ENCODE measurements at regions not wholly inside any gene's neighbourhood (a gene's known extent, or its start where the extent isn't known, plus 50 kb on each side); places are given as distances from the start of the nearest gene placed in this dataset.

DNA sequence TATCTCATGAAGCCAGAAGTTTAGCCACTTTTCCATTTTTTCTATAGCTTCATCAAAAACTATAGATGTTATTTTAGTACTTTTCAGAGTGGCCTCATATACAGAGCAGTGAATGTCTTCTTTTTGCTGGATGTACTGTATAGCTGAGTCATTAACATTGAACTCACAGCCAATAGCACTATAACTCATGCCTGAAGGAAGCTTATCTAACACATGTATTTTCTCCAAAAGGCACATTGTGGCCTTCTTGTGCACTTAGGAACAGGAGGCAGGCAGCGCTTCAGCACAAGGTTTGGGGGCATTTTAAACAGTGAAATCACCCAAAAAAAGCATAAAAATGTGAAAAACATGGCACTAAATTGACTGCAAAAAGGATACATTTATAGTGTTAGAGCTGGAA, 336.8 kb upstream of the TMTC1 start:
- no peak for TF ChIP-seq POLR2AphosphoS5 (IDR thresholded peaks at IDR 0.05)
- WGBS, 5 donors: 63 to 95% (median 75%) methylated on average over 1 of the region's 1 CpG
- H3K27ac ChIP-seq: no peak overlapping the region
- H3K4me1 ChIP-seq: no peaks in the 10 kb centered on the region
- no peaks in the 10 kb centered on the region for H3K27me3 ChIP-seq (replicated peaks in 1 of 7)
- intact Hi-C loops (cut with DNase I; ENCODE audit: low total_unique reads): no loop called here
- H3K36me3 ChIP-seq: no peaks in the 10 kb centered on the region
- H3K4me3 ChIP-seq: no peak overlapping the region
- DNase-seq: no peak
- H3K9me3 ChIP-seq: peaks cover 0 to 55% (median 11%) of the 10 kb centered on the region in 8 donors

DNA sequence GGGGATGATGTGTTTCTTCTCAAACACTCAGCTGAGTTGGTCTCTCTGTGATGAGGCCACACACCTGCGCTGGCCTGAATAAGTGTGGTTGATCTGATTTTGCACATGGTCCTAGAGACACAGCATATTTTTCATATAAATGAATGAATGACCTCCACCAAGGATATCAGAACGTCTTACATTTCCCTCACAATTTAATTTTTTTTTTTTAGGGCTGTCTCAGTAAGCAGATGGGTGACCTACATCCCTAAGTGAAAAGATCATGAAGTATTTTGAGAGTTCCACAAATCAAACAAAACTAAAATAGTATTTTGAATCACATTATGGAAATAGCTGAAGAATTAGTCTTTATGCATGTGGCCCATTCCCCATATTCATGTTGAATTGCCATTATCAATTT, 333.7 kb upstream of the TMTC1 start:
- H3K27ac ChIP-seq: no peak overlapping the region
- intact Hi-C loops (cut with DNase I; ENCODE audit: low total_unique reads): no loop called here
- 59 to 80% (median 74%) methylated on average over 2 of the region's 2 CpGs for WGBS, 5 donors
- TF ChIP-seq POLR2A (IDR thresholded peaks at IDR 0.05) (no peak), POLR2AphosphoS5 (IDR thresholded peaks at IDR 0.05) (no peak)
- TF ChIP-seq, protein P1, sequence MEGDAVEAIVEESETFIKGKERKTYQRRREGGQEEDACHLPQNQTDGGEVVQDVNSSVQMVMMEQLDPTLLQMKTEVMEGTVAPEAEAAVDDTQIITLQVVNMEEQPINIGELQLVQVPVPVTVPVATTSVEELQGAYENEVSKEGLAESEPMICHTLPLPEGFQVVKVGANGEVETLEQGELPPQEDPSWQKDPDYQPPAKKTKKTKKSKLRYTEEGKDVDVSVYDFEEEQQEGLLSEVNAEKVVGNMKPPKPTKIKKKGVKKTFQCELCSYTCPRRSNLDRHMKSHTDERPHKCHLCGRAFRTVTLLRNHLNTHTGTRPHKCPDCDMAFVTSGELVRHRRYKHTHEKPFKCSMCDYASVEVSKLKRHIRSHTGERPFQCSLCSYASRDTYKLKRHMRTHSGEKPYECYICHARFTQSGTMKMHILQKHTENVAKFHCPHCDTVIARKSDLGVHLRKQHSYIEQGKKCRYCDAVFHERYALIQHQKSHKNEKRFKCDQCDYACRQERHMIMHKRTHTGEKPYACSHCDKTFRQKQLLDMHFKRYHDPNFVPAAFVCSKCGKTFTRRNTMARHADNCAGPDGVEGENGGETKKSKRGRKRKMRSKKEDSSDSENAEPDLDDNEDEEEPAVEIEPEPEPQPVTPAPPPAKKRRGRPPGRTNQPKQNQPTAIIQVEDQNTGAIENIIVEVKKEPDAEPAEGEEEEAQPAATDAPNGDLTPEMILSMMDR (IDR thresholded peaks at IDR 0.05 in 8 of 11, conservative IDR thresholded peaks at IDR 0.05 in 3 of 11): no peak
- H3K27me3 ChIP-seq (replicated peaks in 1 of 7): no peaks in the 10 kb centered on the region
- no peaks in the 10 kb centered on the region for H3K4me1 ChIP-seq
- H3K36me3 ChIP-seq: no peaks in the 10 kb centered on the region
- peaks cover 0 to 47% (median 11%) of the 10 kb centered on the region in 8 donors for H3K9me3 ChIP-seq
- no peak for DNase-seq
- no peak overlapping the region for H3K4me3 ChIP-seq

DNA sequence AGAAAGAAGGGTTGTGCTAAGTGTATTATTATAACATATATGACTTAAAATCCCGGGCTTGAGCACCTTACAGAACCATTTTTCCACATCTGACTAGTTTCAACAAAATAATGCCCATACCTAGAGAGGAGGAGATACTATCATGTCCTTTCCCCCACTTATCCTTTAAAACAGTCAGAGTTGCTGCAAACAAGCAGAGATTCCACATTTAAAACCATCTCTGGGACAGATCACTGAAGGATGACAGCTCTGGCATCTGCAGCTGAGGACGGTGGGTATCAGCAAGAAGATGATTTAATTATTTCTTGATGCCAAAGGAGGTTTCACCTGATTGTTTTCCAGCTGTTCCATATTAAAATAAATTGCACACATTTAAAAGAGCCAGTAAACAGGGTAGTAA, 328.0 kb upstream of the TMTC1 start:
- TF ChIP-seq, protein P1 (IDR thresholded peaks at IDR 0.05 in 8 of 11, conservative IDR thresholded peaks at IDR 0.05 in 3 of 11): no peak
- no peak for TF ChIP-seq POLR2A (IDR thresholded peaks at IDR 0.05)
- no peak for TF ChIP-seq POLR2AphosphoS5 (IDR thresholded peaks at IDR 0.05)
- no peak overlapping the region for H3K27ac ChIP-seq
- DNase-seq: no peak
- H3K27me3 ChIP-seq (replicated peaks in 1 of 7): no peaks in the 10 kb centered on the region
- H3K36me3 ChIP-seq: no peaks in the 10 kb centered on the region
- 76 to 88% (median 80%) methylated on average over 2 of the region's 2 CpGs for WGBS, 5 donors
- H3K4me3 ChIP-seq: no peak overlapping the region
- peaks cover 0 to 24% (median 0%) of the 10 kb centered on the region in 8 donors for H3K9me3 ChIP-seq
- no peaks in the 10 kb centered on the region for H3K4me1 ChIP-seq
- intact Hi-C loops (cut with DNase I; ENCODE audit: low total_unique reads): no loop called here

DNA sequence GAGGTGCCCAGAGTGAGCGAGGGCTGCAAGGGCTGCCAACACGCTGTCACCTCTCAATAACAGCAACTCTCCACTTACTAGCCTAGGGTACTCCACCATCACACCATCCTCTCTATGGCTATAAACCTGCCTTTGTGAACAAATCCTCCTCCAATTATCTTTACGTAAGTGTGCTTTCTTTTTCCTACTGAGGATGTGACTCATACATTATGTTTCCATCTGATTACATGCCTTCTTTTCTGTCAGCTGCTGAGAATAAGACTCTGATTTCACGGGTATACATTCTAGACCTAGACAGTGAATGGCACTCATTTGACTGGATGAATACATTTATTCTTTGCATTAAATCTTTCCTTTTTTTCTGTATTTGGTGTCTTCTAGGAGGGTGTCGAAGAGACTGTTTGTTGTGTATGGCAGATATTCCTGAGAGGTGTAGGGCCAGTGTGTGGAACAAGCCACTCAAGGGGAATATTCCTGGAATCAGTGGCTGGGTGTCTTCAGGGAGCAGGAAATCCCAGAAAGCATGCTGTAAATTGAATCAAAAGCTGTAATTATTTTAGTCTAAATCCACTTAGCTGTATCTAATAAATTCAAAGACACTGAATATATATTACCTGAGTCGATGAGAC, 327.3 kb upstream of the TMTC1 start:
- Histone ChIP-seq H3K9me3 (peaks cover 0 to 24% (median 0%) of the 10 kb centered on the region in 8 donors), H3K4me3 (no peak overlapping the region), H3K27ac (no peak overlapping the region), H3K27me3 (replicated peaks in 1 of 7) (no peaks in the 10 kb centered on the region), H3K36me3 (no peaks in the 10 kb centered on the region), H3K4me1 (no peaks in the 10 kb centered on the region)
- no peak for DNase-seq
- TF ChIP-seq, protein P1 (IDR thresholded peaks at IDR 0.05 in 8 of 11, conservative IDR thresholded peaks at IDR 0.05 in 3 of 11): no peak
- no peak for TF ChIP-seq POLR2AphosphoS5 (IDR thresholded peaks at IDR 0.05)
- no peak for TF ChIP-seq POLR2A (IDR thresholded peaks at IDR 0.05)
- WGBS, 5 donors: 83 to 90% (median 87%) methylated on average over 6 of the region's 6 CpGs
- intact Hi-C loops (cut with DNase I; ENCODE audit: low total_unique reads): no loop called here

All from spleen (tissue), 11 donors.